Loucy (cell line): ENCODE measurements at regions not wholly inside any gene's neighbourhood (a gene's known extent, or its start where the extent isn't known, plus 50 kb on each side); places are given as distances from the start of the nearest gene placed in this dataset.

Experiments used
- CTCF ChIP-seq: fragments of 200-600 bp; sonication (generic); conservative IDR thresholded peaks from 2 replicates; pipeline ENCODE4 v1.5.1; 2014; ENCODE audit warnings: mild to moderate bottlenecking, antibody characterized with exemption, low read length
- EZH2phosphoT487 ChIP-seq: fragments of 200-600 bp; IDR thresholded peaks from 2 replicates; pipeline ENCODE4 v1.6.1; 2018; ENCODE audit warnings: antibody characterized with exemption, mild to moderate bottlenecking, moderate library complexity, borderline replicate concordance

GRCh38 chr5:6859951-6860638 lies 146.9 kb downstream of the TENT4A start:
- TF ChIP-seq CTCF, result no peak
- no peak for TF ChIP-seq EZH2phosphoT487
